GM03348 (cell line): ENCODE measurements at regions not wholly inside any gene's neighbourhood (a gene's known extent, or its start where the extent isn't known, plus 50 kb on each side); places are given as distances from the start of the nearest gene placed in this dataset.
A peak's percentile ranks its signal among the peaks of the same experiment; 100 is the strongest.

ENCODE experiments used
- DNase-seq: peaks from one replicate; pipeline ENCODE4 v3.0.0; 2012; ENCODE audit warnings: low spot score

- DNase-seq: no peak
Measured at GRCh38 chr4:137200322-137200721, 332.0 kb downstream of the PCDH18 start.

GRCh38 chr4:137198791-137199190, 333.5 kb downstream of the PCDH18 start:
- DNase-seq: no peak

GRCh38 chr4:137194670-137195069, 337.6 kb downstream of the PCDH18 start:
- DNase-seq: no peak

DNA sequence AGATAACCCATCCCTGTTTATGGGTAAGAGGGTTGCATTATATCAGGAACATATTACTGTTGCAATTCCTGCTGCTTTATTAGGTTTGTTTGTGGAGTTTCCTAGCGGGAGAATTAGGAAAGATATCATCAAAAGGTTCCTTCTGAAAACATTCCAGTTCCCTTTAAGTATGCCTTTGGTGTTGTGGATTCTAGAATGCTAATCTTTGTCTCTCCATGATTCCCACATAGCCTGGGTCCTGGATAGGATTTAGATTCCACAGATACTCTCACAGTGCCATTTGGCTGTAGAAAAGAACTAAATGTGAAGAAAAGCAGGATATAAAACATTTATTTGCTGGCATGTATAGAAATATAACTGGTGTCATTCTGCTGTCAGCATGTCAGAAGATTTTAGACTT, 338.7 kb downstream of the PCDH18 start:
- no peak for DNase-seq

DNA sequence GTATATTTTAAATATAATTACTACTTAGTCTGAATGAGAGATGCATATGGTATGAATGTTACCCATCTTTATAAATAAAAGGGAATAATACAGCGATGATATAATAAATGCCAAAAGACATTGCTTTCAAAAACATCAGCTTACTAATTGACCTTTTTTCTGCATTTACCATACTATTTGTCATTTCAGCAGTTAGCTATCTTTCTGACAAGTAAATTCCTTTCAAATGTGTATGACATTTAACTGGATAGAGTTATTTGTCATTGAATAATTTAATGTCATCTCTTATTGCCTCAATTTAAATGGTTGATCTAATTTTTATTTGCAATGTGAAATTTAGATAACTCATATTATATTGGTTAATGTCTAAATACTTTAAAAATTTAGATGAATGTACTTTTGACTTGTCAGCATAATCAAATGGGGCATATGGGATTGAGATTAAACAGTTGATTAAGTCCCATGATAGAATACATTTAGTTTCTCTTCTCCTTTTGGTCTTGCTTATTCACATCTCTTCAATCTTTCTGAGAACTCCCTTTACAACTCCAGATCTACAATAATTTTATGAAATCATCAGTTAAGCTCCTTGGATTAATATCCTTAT, 350.9 kb downstream of the PCDH18 start:
- no peak for DNase-seq

DNA sequence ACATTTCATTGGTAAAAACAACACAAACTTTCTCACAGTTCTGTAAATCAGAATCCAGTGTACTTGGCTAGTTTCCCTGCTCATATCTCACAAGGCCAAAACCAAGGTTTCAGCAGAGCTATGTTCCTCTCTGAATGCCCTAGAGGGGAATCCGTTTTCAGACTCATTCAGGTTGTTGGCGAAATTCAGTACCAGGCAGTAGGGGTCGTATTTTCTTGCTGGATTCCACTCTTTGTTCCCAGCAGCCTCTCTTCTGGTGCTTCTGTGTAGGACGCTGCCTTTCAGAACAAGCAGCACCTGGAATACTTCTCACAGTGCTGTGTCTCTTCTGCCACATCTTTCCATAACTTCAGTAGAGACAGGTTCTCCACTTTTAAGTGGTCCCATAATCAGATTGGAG, 351.9 kb downstream of the PCDH18 start:
- no peak for DNase-seq

DNA sequence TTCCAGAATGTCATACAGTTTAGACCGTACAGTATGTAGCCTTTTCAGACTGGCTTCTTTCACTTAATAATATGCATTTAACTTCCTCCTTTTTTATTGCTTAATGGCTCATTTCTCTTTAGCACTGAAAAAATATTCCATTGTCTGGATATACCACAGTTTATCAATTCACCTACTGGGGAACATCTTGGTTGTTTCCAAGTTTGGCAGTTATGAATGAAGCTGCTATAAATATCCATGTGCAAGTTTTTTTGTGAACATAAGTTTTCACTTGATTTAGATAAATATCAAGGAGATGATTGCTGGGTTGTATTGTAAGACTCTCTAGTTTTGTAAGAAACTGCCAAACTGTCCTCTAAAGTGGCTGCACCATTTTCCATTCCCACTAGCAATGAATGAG, 375.5 kb downstream of the PCDH18 start:
- DNase-seq: no peak

DNA sequence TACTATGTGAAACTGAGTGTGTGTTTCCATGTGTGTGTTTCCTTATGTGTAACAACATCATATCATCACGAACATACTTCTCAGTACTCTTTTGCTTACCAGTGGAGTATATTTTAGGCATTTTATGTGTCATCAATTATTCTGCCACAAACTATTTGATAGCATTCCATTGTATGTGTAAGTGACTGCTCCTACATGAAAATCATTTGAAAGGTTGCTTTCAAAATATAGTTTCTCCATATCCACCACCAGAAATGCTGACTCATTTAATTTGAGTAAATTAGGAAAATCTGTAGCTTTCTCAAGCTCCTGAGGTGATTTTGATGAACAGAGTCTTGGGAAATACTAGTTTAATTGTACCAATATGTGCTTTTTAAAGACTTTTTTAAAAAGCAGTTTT, 376.2 kb downstream of the PCDH18 start:
- peak; percentile 24 for DNase-seq

DNA sequence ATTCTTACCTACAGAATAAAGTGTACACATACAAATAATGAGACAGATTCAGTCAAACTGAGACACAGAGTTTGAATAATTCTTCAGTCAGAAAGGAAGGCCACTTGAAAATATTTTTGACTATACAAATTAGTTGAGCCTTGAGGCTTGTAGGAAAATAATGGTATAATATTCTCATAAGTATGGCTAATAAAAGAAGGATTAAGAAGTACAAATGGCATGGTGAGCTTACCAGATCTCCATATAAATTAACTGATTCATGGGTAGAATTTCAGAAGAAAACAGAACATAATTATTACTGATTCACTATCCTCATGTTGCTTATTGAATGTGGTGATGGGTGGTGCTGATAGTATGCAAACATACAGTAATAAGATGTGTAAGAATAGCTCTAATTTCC, 401.1 kb downstream of the PCDH18 start:
- DNase-seq: no peak

- no peak for DNase-seq
Measured at GRCh38 chr4:137129845-137130244, 402.4 kb downstream of the PCDH18 start.

- no peak for DNase-seq
Measured at GRCh38 chr4:137129441-137129840, 402.9 kb downstream of the PCDH18 start.

- peak; percentile 38 for DNase-seq
Measured at GRCh38 chr4:137125011-137125410, 407.3 kb downstream of the PCDH18 start.

DNA sequence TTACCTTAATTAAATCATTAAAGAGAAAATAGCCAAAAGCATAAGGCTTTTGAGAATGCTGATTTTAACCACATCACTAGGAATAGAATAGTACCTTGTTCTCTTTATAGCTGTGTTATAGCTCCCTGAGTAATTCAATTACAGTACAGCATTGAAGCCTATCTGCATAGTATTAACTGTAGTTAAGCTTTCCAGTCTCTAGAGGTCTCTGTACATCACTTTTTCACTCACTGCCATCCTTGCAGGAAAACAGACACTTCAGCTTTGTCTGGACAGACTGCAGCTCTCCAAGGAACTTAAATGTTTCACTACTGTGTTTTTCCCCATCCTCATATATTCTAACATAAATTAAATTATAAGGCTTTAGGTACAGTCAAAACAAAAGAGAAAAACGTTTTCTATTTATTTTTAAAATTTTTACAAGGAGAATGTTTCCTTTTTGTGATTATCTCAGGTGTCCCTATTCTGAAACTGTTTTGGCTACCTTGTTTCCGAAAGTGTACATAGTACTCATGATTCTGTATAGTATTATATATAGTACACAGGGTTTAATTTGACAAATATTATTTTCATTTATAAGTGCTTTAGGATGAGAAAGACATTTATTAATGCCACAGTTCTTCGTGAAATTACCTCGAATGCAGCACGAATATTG, 407.9 kb downstream of the PCDH18 start:
- DNase-seq: peak; percentile 60

DNA sequence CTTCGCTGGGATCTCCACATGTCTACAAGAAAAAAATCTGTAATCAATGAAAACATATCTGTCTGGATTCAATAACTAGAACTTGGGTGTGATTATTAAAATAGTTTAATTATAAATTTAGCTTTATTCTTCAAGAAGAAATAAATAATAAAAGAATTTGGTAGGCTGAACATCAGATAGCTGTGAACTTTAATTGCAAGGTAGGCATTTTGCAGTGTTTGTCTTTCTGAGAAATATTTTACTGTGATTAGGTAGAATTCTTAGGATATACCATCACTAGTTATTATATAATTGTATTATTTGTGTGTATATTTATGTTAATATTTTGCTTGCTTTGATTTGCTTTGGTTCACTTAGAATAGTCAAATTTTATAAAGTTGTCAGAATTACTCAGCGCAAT, 409.4 kb downstream of the PCDH18 start:
- no peak for DNase-seq

DNA sequence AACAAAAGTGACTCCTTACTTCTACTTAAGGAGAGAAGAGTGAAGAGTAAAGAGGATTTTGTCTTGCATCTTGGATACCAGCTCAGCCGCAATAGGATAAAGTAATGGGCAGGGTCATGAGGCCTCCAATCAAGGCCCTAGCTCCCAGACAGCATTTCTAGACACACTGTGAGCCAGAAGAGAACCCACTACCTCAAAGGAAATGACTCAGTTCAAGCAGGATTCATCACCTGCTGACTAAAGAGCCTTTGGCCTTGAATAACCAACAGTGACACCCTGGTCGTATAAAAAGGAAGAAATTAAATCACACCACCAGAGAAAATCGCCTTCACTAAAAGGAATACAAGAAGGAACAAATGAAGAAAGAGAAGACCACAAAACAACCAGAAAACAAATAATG, 416.1 kb downstream of the PCDH18 start:
- DNase-seq: no peak

DNA sequence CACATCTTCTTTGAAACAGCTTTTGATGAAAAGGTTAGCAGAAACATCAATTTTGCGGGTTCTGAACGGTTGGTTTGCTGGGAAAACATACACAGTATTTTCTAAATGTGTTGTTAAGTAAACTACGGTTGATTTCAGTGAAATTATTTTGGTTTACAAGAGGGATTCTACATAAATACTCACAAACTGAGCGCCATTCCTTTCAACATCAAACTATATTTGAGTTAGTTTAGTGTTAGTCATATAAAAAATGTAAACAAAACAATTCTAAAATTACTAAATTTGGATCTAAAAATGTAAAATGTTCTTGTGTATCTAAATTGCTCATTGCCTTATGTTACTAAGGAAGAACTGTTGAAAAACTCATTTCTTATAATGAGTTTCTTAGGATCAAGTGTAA, 425.6 kb downstream of the PCDH18 start:
- no peak for DNase-seq

- DNase-seq: no peak
Measured at GRCh38 chr4:137106287-137106686, 426.0 kb downstream of the PCDH18 start.

DNA sequence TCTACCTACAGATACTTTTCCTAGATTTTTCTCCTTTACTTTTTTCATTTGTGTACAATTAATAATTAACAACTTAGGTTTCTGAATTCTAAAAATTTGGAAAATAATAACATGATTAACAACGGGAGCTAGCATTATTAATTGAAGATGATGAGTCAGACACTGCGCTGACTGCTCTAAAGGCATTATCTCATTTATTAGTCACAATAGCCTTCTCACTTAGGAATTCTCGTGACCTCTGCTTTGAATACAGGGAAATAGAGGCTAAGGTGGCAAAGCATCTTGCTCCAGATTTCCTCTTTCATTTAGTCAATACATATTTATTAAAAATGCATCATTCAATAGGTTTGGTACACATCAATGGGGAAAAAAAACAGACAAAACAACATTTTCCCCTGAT, 441.3 kb downstream of the PCDH18 start:
- no peak for DNase-seq

DNA sequence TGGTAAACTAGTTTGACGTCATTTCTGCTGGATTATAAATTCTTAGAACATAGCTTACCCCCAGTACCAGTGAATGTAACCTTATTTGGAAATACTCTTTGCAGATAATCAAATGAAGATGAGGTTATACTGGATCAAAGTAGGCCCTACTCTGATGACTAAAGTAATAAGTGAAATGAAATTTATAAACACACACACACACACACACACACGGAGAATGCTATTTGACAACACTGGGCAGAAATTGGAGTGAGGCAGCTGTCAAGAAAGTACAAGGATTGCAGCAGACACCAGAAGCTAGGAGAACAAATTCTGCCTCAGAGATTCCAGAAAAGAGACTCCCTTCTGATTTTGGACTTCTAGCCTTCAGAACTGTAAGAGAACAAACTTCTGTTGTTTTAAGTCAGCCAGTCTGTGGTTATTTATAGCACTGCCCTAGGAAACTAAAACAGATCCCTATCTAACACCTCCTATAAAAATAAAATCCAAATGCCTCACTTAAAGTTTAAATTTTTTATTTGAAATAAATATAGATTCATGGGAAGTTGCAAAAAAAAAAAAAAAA, 448.6 kb downstream of the PCDH18 start:
- DNase-seq: no peak

GRCh38 chr4:137082061-137082460, 450.2 kb downstream of the PCDH18 start:
- no peak for DNase-seq

DNA sequence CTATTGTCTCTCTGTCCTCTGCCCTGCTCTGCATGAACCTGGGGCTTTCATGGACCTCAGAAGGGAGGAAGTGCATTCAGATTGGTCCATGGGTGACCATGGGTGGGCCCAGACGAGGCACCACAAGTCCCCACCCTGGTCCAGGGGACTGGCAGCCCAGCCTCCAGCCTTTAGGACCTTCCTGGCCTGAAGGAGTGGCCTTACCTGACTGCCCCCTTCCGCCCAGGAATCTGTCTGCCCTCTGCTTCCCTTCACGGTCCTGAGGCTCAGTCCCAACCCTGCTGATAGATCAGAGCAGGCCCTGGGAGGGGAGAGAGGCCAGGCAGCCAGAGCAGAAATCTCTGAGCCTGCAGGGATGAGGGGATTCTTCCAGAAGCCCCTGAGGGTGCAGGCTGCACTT, 455.4 kb downstream of the PCDH18 start:
- no peak for DNase-seq

- no peak for DNase-seq
Measured at GRCh38 chr4:137075586-137075985, 456.7 kb downstream of the PCDH18 start.

- no peak for DNase-seq
Measured at GRCh38 chr4:137070614-137071013, 461.7 kb downstream of the PCDH18 start.

GRCh38 chr4:137069473-137069872, 462.8 kb downstream of the PCDH18 start:
- no peak for DNase-seq
